Erythroblast (primary cell): ENCODE measurements at regions not wholly inside any gene's neighbourhood (a gene's known extent, or its start where the extent isn't known, plus 50 kb on each side); places are given as distances from the start of the nearest gene placed in this dataset.

Source experiments
- GATA1 ChIP-seq: IDR thresholded peaks from 2 replicates; pipeline ENCODE4 v1.6.1; 2011; ENCODE audit warnings: low read depth, mild to moderate bottlenecking, control low read depth, low read length, moderate library complexity
- POLR2A ChIP-seq: IDR thresholded peaks from 2 replicates; pipeline ENCODE4 v1.6.1; 2011; ENCODE audit warnings: mild to moderate bottlenecking, low read length

DNA sequence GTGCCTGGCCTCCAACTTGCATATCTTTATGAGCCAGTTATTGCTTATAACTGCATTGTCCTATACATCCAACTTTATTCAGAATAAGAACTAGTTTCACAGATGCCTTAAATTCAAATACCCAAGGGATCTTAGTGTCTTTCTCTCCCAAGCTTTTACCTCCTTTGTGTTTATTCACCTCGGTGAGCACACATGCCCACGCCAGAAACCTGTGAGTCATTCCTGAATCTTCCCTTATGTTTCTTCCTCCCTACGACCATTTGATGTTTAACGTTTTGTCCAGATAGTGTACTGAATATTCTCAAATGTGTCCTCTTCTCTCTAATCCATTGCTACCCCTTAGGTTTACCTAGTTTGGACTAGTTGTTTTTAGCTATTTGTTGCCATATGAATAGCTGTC, 55.5 kb upstream of the MEGF10 start:
- TF ChIP-seq POLR2A (no peak), GATA1 (no peak)
